H1 (cell line): ENCODE measurements at regions not wholly inside any gene's neighbourhood (a gene's known extent, or its start where the extent isn't known, plus 50 kb on each side); places are given as distances from the start of the nearest gene placed in this dataset.
"Not testable (repeated sequence)": the region's sequence is repeated elsewhere in the genome, so short reads cannot be mapped to it uniquely, and the experiment has no call there.

Experiments used
- CTCF ChIA-PET: fragments of 300-600 bp; sonication (Branson Sonifier 250); formaldehyde crosslinking; loops from one replicate; lab custom pipeline; 2021; ENCODE audit not compliant: partially characterized antibody; lab: Charles Lee
- POLR2A ChIA-PET: fragments of 300-600 bp; sonication (Branson Sonifier 250); formaldehyde crosslinking; loops from one replicate; lab custom pipeline; 2021; ENCODE audit warnings: inconsistent platforms; ENCODE audit not compliant: partially characterized antibody; lab: Charles Lee
- DNase-seq, 2 experiments: peaks; one replicate each; pipeline versions ENCODE4 v3.0.0 to v3.0.0-alpha.2; 2010 to 2022; ENCODE audit warnings: low spot score in 2 of 2, low read depth in 1 of 2, mixed read lengths in 1 of 2
- FAIRE-seq: peaks from 2 replicates; lab custom pipeline; 2011; peaks lifted over from hg19 to GRCh38; lab: Jason Lieb, UNC
- H2AFZ ChIP-seq: 2 replicates; pipeline ENCODE4 v1.8.1; 2012; ENCODE audit warnings: low read length, inconsistent platforms
- H2AK5ac ChIP-seq: 2 replicates; pipeline ENCODE4 v1.6.1; 2013; ENCODE audit warnings: low read depth, low read length
- H2BK120ac ChIP-seq: replicated peaks from 2 replicates; pipeline ENCODE3; 2013; ENCODE audit warnings: low read depth, low read length, inconsistent platforms
- H2BK12ac ChIP-seq: 2 replicates; pipeline ENCODE4 v1.6.1; 2013; ENCODE audit warnings: low read depth, low read length
- H2BK15ac ChIP-seq: 2 replicates; pipeline ENCODE4 v1.6.1; 2013; ENCODE audit warnings: low read length
- H2BK20ac ChIP-seq: 2 replicates; pipeline ENCODE4 v1.6.1; 2013; ENCODE audit warnings: low read length
- H2BK5ac ChIP-seq: 2 replicates; pipeline ENCODE4 v1.6.1; 2013; ENCODE audit warnings: low read depth, low read length
- H3K14ac ChIP-seq: 2 replicates; pipeline ENCODE4 v1.6.1; 2013; ENCODE audit warnings: inconsistent platforms; ENCODE audit not compliant: insufficient read length
- H3K18ac ChIP-seq: 2 replicates; pipeline ENCODE4 v1.6.1; 2013; ENCODE audit warnings: low read length; ENCODE audit errors: extremely low read depth
- H3K23ac ChIP-seq: 2 replicates; pipeline ENCODE4 v1.6.1; 2013; ENCODE audit warnings: inconsistent platforms; ENCODE audit not compliant: insufficient read length
- H3K23me2 ChIP-seq: 2 replicates; pipeline ENCODE4 v1.6.1; 2013; ENCODE audit warnings: low read depth, low read length
- H3K27ac ChIP-seq: 2 replicates; pipeline ENCODE4 v1.6.1; 2011; ENCODE audit warnings: low read depth, low read length, inconsistent platforms
- H3K27me3 ChIP-seq, 4 experiments: replicated peaks in 1 of 4; 1 replicate in 1 of 4; 2 replicates in 3 of 4; pipeline versions ENCODE4 v1.6.1 to v1.8.1; 2011 to 2013; ENCODE audit warnings: low read length in 3 of 4, mild to moderate bottlenecking in 3 of 4, inconsistent platforms in 2 of 4, mixed read lengths in 2 of 4, moderate library complexity in 1 of 4; ENCODE audit not compliant: control insufficient read depth in 3 of 4, insufficient read depth in 3 of 4; ENCODE audit errors: extremely low read depth in 1 of 4
- H3K36me3 ChIP-seq, 4 experiments: 2 replicates each; pipeline versions ENCODE4 v1.6.1 to v1.8.1; 2011 to 2013; ENCODE audit warnings: mild to moderate bottlenecking in 4 of 4, low read length in 3 of 4, moderate library complexity in 2 of 4, control low read depth in 1 of 4, inconsistent platforms in 1 of 4; ENCODE audit not compliant: insufficient read depth in 4 of 4, control insufficient read depth in 2 of 4
- H3K4ac ChIP-seq: replicated peaks from 2 replicates; pipeline ENCODE3; 2013; ENCODE audit warnings: low read length, low read depth, mixed read lengths, inconsistent platforms; ENCODE audit not compliant: insufficient read length
- H3K4me1 ChIP-seq, 4 experiments: replicated peaks in 1 of 4; 1 replicate in 1 of 4; 2 replicates in 3 of 4; pipeline versions ENCODE4 v1.6.1 to v1.8.1; 2011 to 2013; ENCODE audit warnings: low read length in 3 of 4, inconsistent platforms in 2 of 4, mixed read lengths in 1 of 4; ENCODE audit not compliant: insufficient read depth in 4 of 4, control insufficient read depth in 3 of 4
- H3K4me2 ChIP-seq, 2 experiments: 2 replicates each; pipeline versions ENCODE4 v1.6.1 to v1.8.1; 2011 to 2013; ENCODE audit warnings: low read depth in 2 of 2, low read length in 2 of 2, control low read depth in 1 of 2, inconsistent platforms in 1 of 2, mild to moderate bottlenecking in 1 of 2; ENCODE audit not compliant: insufficient read depth in 1 of 2
- H3K4me3 ChIP-seq, 4 experiments: fragments of 200-600, 300-600 bp in 1 of 4; sonication (generic), shearing (Covaris generic), sonication (Bioruptor Twin) in 1 of 4; 2 replicates each; pipeline versions ENCODE4 v1.5.1 to v1.8.1; 2011 to 2016; ENCODE audit warnings: low read length in 4 of 4, low read depth in 3 of 4, control low read depth in 2 of 4, inconsistent platforms in 2 of 4, mild to moderate bottlenecking in 2 of 4, mixed read lengths in 1 of 4, moderate library complexity in 1 of 4; ENCODE audit not compliant: insufficient read depth in 2 of 4; ENCODE audit errors: extremely low read depth in 1 of 4
- H3K56ac ChIP-seq: replicated peaks from 2 replicates; pipeline ENCODE3; 2013; ENCODE audit warnings: low read depth, mild to moderate bottlenecking, mixed read lengths, low read length, inconsistent platforms; ENCODE audit not compliant: insufficient read length
- H3K79me1 ChIP-seq: 2 replicates; pipeline ENCODE4 v1.6.1; 2013; ENCODE audit warnings: low read depth, low read length, control low read depth
- H3K79me2 ChIP-seq, 2 experiments: 2 replicates each; pipeline versions ENCODE4 v1.6.1 to v1.8.1; 2012 to 2013; ENCODE audit warnings: low read length in 2 of 2, mild to moderate bottlenecking in 2 of 2, inconsistent platforms in 1 of 2; ENCODE audit not compliant: insufficient read depth in 2 of 2, control insufficient read depth in 1 of 2
- H3K9ac ChIP-seq, 4 experiments: replicated peaks in 1 of 4; 1 replicate in 1 of 4; 2 replicates in 3 of 4; pipeline versions ENCODE4 v1.6.1 to v1.8.1; 2011 to 2013; ENCODE audit warnings: low read depth in 3 of 4, low read length in 3 of 4, control low read depth in 2 of 4, mild to moderate bottlenecking in 2 of 4, moderate library complexity in 2 of 4, inconsistent platforms in 1 of 4; ENCODE audit errors: extremely low read depth in 1 of 4
- H3K9me3 ChIP-seq, 2 experiments: 2 replicates each; pipeline versions ENCODE4 v1.6.1 to v1.8.1; 2012 to 2013; ENCODE audit warnings: mild to moderate bottlenecking in 2 of 2, moderate library complexity in 2 of 2, control low read depth in 1 of 2, inconsistent platforms in 1 of 2, low read depth in 1 of 2, low read length in 1 of 2, mixed read lengths in 1 of 2; ENCODE audit not compliant: insufficient read depth in 2 of 2
- H4K20me1 ChIP-seq, 2 experiments: replicated peaks in 1 of 2; 2 replicates each; pipeline versions ENCODE3 to v1.8.1; 2011 to 2013; ENCODE audit warnings: inconsistent platforms in 2 of 2, low read length in 2 of 2, mild to moderate bottlenecking in 1 of 2; ENCODE audit not compliant: insufficient read depth in 2 of 2, control insufficient read depth in 1 of 2
- H4K5ac ChIP-seq: 2 replicates; pipeline ENCODE4 v1.6.1; 2013; ENCODE audit warnings: low read length, low read depth, mixed read lengths, inconsistent platforms; ENCODE audit not compliant: insufficient read length
- H4K8ac ChIP-seq: 2 replicates; pipeline ENCODE4 v1.8.0; 2013; ENCODE audit warnings: mild to moderate bottlenecking, moderate library complexity, low read length, inconsistent platforms; ENCODE audit not compliant: insufficient read depth; ENCODE audit errors: extremely low read depth
- H4K91ac ChIP-seq: replicated peaks from 2 replicates; pipeline ENCODE3; 2013; ENCODE audit warnings: low read length, mixed read lengths, inconsistent platforms; ENCODE audit not compliant: insufficient read length
- WGBS, 2 experiments: shearing (Covaris generic) in 1 of 2; methylation state at CpG; one replicate each; pipeline versions ENCODE4 v1.1.6 to v1.1.7; 2013 to 2015; ENCODE audit warnings: low lambda C conversion rate in 2 of 2, mixed read lengths in 2 of 2, inconsistent platforms in 1 of 2, low coverage in 1 of 2, missing lambda C conversion rate in 1 of 2; ENCODE audit not compliant: insufficient replicate concordance in 2 of 2, insufficient coverage in 1 of 2, insufficient read length in 1 of 2; ENCODE audit errors: extremely low coverage in 1 of 2, missing lambda C conversion rate in 1 of 2; 5-methylcytosine and 5-hydroxymethylcytosine counted together

DNA sequence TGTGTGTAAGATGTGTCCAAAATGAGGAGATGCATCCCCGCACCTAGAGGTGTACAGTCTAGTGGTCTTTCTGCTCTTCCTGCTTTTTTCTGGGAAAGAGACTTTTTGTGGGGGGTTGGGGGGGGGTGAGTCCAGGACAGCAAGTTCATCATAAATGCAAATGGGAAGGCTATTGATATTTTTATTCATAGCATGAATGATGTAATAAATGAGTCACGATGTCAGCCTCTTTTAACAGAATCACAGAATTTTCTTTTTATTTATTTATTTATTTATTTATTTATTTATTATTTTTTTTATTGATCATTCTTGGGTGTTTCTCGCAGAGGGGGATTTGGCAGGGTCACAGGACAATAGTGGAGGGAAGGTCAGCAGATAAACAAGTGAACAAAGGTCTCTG lies 111.3 kb downstream of the C9orf152 start:
- H4K91ac ChIP-seq, H3K27ac ChIP-seq, H2BK12ac ChIP-seq, H3K23me2 ChIP-seq, H3K56ac ChIP-seq, H2BK20ac ChIP-seq, H3K27me3 ChIP-seq, H3K4ac ChIP-seq, DNase-seq, H3K4me3 ChIP-seq, H2BK120ac ChIP-seq, H3K23ac ChIP-seq, H2BK5ac ChIP-seq, H2AK5ac ChIP-seq, H3K79me1 ChIP-seq, H3K36me3 ChIP-seq, H2BK15ac ChIP-seq, POLR2A ChIA-PET, H3K9me3 ChIP-seq, H4K20me1 ChIP-seq, CTCF ChIA-PET, H3K14ac ChIP-seq, H3K18ac ChIP-seq, H4K5ac ChIP-seq, H2AFZ ChIP-seq, H3K9ac ChIP-seq, FAIRE-seq, H4K8ac ChIP-seq, H3K4me2 ChIP-seq: not testable (repeated sequence)
- peaks cover 0 to 24% (median 8%) of the 10 kb centered on the region in 4 experiments; a peak in 6 of 7 replicates for H3K4me1 ChIP-seq
- peaks cover 0 to 48% of the 10 kb centered on the region in 2 experiments; a peak in 2 of 4 replicates for H3K79me2 ChIP-seq
- WGBS, 2 experiments, result 91% methylated on average over 3 of the region's 3 CpGs; no CpG with 5 or more reads in 1 of the 2 experiments
